HG03175 (cell line): ENCODE measurements at regions not wholly inside any gene's neighbourhood (a gene's known extent, or its start where the extent isn't known, plus 50 kb on each side); places are given as distances from the start of the nearest gene placed in this dataset.
"Not testable (repeated sequence)": the region's sequence is repeated elsewhere in the genome, so short reads cannot be mapped to it uniquely, and the experiment has no call there.

Source experiments
- ATAC-seq: cut with Tn5 transposase; IDR thresholded peaks from one replicate; pipeline ENCODE4 v1.9.1; 2021; ENCODE audit warnings: mild to moderate bottlenecking, moderate library complexity; ENCODE audit not compliant: unreplicated experiment

DNA sequence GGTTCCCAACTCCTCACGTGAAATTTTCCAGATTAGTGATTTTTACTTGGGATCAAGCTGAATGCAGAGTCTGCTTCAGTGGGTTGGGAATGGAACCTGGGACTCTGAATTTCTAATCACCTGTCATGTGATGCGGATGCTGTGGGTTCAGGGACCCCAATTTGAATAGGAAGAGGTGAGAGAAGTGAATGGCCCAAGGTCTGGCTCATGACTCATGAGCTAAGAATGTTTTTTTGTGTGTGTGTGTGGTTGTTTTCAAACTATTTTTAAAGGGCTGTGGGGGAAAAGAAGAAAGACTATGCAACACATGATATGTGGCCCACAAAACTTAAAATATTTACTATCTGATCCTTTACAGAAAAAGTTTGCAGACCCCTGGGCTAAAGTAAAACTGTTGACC is 108.5 kb upstream of the CYRIA start:
- no peak for ATAC-seq

GRCh38 chr2:16773080-16773713 is 107.6 kb upstream of the CYRIA start:
- ATAC-seq: peak; percentile 77

DNA sequence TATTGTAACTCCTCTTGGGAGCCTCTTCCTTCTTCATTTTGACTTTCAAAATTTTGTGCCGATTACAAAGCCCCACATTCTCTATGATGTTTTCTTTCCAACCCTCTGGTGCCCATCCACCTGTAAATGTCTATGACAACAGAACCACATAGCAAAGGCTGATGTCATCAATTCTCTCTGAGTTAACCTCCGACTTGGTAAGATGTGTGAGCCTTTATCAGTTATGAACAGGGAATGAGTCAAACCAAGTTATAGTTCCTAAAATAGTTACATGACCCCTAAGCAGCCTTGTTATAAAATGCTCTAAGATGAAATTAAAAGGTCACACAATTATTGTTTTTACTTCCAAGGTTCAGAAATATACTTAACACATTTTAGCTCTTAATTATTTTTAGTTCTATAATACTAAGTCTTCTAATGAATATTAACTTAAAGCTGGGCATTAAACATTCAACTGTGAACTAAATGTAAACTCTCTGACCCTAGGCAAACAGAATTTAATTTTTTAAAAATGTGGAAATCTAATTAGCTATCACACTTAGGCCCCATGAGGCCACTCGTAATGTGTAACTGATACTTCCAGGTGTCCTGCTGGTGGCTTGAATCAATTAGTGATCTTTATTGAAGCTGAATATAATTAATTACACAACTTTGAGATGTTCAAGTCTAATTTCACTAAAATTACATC is 102.3 kb upstream of the CYRIA start:
- ATAC-seq: no peak

GRCh38 chr2:16765356-16765755 is 99.7 kb upstream of the CYRIA start:
- no peak for ATAC-seq

GRCh38 chr2:16764487-16764886 is 98.9 kb upstream of the CYRIA start:
- ATAC-seq: no peak

- ATAC-seq: no peak
Measured at GRCh38 chr2:16763493-16763899, 97.9 kb upstream of the CYRIA start.

DNA sequence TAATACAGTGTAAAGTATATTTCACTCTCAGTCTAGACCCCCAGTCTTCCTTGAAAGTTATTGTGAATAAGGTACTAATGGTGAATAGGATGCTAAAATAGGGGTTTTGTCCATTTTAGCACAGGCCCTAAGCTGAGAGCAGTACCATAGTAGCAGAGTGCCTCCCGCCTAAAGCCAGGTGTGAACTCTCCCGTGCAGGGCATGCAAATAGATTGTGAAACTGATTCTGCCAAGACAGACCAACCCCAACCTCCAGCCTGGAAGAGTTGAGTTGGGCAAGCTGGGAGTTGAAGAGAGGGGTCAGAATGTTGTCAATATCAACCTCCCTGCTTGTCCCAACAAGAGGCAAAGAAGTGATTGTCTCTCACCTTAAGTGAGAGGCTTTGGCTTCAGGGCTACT is 97.4 kb upstream of the CYRIA start:
- no peak for ATAC-seq

GRCh38 chr2:16760426-16760825 is 94.8 kb upstream of the CYRIA start:
- ATAC-seq: no peak

GRCh38 chr2:16756831-16757644 is 91.4 kb upstream of the CYRIA start:
- ATAC-seq: peak; percentile 93

GRCh38 chr2:16755442-16755841 is 89.8 kb upstream of the CYRIA start:
- no peak for ATAC-seq

DNA sequence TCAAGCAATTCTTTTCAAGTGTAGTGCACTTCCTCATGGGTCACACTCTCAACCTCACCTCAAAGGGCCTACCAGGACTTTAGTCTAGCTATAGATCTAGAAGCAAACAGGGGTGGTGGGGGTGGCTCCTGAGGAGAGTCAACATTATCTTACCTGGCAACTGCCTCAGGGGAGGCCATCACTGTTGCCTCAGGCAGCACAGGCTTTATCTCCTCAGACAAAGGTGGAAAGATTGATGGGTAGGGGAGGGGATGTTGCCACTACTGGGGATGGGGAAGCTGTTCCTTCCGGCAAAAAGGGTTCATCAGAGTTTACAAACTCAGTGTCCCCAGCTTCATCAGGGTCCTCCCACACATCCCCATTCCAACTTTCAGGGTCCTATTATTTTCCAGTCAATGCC is 87.4 kb upstream of the CYRIA start:
- not testable (repeated sequence) for ATAC-seq

DNA sequence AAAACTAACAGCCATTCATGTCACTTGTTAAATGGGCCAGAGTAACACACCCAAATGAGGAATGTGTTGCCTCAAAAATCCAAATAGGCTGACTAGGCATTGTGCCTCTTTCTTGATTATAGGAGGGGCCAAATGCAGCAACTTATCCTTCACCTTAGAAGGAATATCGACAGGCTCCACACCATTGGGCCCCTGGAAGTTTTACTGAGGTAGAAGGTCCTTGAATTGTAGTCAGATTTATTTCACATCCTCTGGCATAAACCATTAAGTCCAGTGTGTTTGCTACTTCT is 85.2 kb upstream of the CYRIA start:
- not testable (repeated sequence) for ATAC-seq

- no peak for ATAC-seq
Measured at GRCh38 chr2:16750175-16750924, 84.7 kb upstream of the CYRIA start.

DNA sequence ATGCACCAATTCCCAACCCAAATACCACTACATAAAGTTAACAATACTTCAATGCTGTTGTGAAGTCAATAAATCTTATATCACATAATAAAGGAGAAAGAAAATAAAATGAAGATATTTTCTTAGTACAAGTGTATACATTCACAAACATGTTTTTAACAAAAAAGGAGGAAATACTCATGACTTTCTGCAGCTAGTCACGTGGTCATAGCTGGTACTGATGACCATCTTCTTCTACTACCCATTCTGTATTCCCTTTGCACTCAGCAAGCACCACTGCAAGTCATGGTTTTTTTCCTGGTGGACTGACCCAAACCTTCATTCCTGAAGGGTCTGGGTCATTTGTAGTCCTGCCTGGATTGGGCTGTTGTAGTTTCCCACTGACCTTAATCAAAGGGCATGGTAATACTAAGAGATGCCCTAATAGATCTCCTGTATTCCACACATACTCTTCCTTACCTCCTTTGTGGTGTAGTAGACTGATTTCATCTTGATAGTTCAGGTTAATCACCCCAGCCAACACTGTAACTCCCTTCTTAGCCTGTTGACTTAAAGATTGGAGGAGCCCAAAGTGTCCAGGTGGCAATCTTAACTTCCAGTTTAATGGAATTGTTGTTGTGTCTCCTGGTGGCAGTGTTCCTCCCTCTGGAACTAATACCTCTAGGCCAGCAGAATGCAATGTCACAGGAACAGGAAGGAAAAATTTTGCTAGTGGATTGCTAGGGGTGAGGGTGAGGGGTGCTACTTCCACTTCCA is 83.1 kb upstream of the CYRIA start:
- not testable (repeated sequence) for ATAC-seq

DNA sequence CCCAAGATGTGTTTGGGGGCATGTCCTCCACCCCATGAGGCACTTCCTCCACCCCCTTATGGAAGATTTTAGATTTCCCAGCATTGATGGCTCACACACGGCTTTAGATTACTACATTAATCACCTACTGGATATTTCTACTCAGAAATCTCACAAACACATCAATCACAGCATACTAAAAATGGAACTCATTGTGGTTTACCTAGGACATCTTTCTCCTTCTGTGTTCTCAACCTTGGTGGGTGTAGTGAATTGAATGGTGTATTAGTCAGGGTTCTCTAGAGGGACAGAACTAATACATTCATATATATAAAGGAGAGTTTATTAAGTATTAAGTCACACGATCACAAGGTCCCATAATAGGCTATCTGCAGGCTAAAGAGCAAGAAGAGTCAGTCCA is 82.1 kb upstream of the CYRIA start:
- no peak for ATAC-seq

GRCh38 chr2:16747257-16747656 is 81.6 kb upstream of the CYRIA start:
- no peak for ATAC-seq

GRCh38 chr2:16746833-16747232 is 81.2 kb upstream of the CYRIA start:
- no peak for ATAC-seq

GRCh38 chr2:16746329-16746728 is 80.7 kb upstream of the CYRIA start:
- no peak for ATAC-seq

DNA sequence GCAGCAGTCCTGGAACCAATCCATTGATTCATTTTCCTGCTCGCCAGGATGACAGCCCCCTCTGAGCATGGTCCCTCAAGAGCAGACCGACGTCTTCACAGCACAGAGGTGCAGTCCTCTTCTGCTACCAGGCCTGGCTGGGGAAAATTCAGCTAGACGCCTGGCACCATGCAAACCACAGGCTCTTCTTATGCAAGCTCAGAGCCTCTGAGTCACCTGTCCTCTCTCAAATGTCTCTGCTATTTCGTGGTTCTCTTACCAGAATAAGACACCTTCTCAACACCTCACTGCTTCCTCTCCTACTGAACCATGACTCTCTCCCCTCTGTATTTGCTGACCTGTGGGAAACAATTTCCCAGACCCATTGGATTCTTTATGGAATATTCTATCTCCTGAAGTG is 79.8 kb upstream of the CYRIA start:
- no peak for ATAC-seq

GRCh38 chr2:16744521-16744920 is 78.9 kb upstream of the CYRIA start:
- no peak for ATAC-seq

DNA sequence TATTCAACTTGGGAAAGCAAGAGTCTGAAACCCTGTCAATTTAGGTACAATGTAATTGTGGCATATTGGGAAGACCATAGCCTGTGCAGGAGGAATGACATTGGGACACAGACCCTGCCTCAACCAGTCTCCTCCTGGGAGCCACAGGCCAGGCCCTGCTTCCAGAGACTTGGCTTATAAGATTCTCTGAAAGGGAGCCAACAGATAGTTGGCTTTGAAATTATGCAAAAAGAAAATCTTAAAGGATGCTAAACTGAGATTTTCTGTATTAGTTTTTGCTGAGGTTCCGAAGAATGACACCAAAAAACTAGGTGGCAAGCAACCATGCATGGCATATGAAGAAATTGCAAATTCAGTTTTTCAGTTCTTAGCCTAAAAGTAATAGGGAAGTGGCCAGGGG is 76.4 kb upstream of the CYRIA start:
- ATAC-seq: no peak
